HG02642 (cell line): ENCODE measurements at regions not wholly inside any gene's neighbourhood (a gene's known extent, or its start where the extent isn't known, plus 50 kb on each side); places are given as distances from the start of the nearest gene placed in this dataset.
A peak's percentile ranks its signal among the peaks of the same experiment; 100 is the strongest.
"Not testable (repeated sequence)": the region's sequence is repeated elsewhere in the genome, so short reads cannot be mapped to it uniquely, and the experiment has no call there.

ENCODE experiments used
- ATAC-seq: cut with Tn5 transposase; IDR thresholded peaks from one replicate; pipeline ENCODE4 v1.9.1; 2021; ENCODE audit warnings: mild to moderate bottlenecking; ENCODE audit not compliant: unreplicated experiment, poor library complexity

- ATAC-seq, result no peak
Observed at GRCh38 chr6:80622641-80623040, 516.2 kb downstream of the BCKDHB start.

GRCh38 chr6:80618953-80619352 is 512.5 kb downstream of the BCKDHB start:
- no peak for ATAC-seq

GRCh38 chr6:80610846-80611245 is 504.4 kb downstream of the BCKDHB start:
- ATAC-seq, result no peak

GRCh38 chr6:80608881-80609280 is 502.4 kb downstream of the BCKDHB start:
- ATAC-seq, result no peak

- ATAC-seq, result no peak
Observed at GRCh38 chr6:80607811-80608391, 501.4 kb downstream of the BCKDHB start.

GRCh38 chr6:80605165-80605989 is 498.9 kb downstream of the BCKDHB start:
- no peak for ATAC-seq

GRCh38 chr6:80603679-80604078 is 497.2 kb downstream of the BCKDHB start:
- ATAC-seq, result no peak

GRCh38 chr6:80594461-80594860 is 488.0 kb downstream of the BCKDHB start:
- no peak for ATAC-seq

- ATAC-seq, result no peak
Observed at GRCh38 chr6:80592436-80592835, 486.0 kb downstream of the BCKDHB start.

GRCh38 chr6:80586242-80586641 is 479.8 kb downstream of the BCKDHB start:
- ATAC-seq, result no peak

- ATAC-seq, result no peak
Observed at GRCh38 chr6:80579391-80580023, 473.0 kb downstream of the BCKDHB start.

GRCh38 chr6:80573320-80573719 is 466.8 kb downstream of the BCKDHB start:
- ATAC-seq, result not testable (repeated sequence)

GRCh38 chr6:80566361-80566760 is 459.9 kb downstream of the BCKDHB start:
- peak; percentile 53 for ATAC-seq

GRCh38 chr6:80553071-80553740 is 446.7 kb downstream of the BCKDHB start:
- no peak for ATAC-seq

- ATAC-seq, result no peak
Observed at GRCh38 chr6:80550748-80551147, 444.3 kb downstream of the BCKDHB start.

GRCh38 chr6:80550281-80550680 is 443.8 kb downstream of the BCKDHB start:
- no peak for ATAC-seq

- ATAC-seq, result no peak
Observed at GRCh38 chr6:80548532-80548931, 442.1 kb downstream of the BCKDHB start.

GRCh38 chr6:80547827-80548226 is 441.4 kb downstream of the BCKDHB start:
- ATAC-seq, result no peak

- ATAC-seq, result no peak
Observed at GRCh38 chr6:80544976-80545722, 438.7 kb downstream of the BCKDHB start.

GRCh38 chr6:80544555-80544954 is 438.1 kb downstream of the BCKDHB start:
- ATAC-seq, result no peak
